Breast epithelium (tissue), 3 donors: ENCODE measurements at regions not wholly inside any gene's neighbourhood (a gene's known extent, or its start where the extent isn't known, plus 50 kb on each side); places are given as distances from the start of the nearest gene placed in this dataset.

Experiments
- CTCF ChIP-seq, 3 donors: fragments of 450-650 bp; IDR thresholded peaks; one replicate each; pipeline ENCODE4 v1.5.1; 2016 to 2017; ENCODE audit warnings: antibody characterized with exemption in 3 of 3, mild to moderate bottlenecking in 3 of 3, moderate library complexity in 3 of 3
- POLR2A ChIP-seq: fragments of 450-650 bp; IDR thresholded peaks from one replicate; pipeline ENCODE4 v1.6.1; 2016; ENCODE audit warnings: antibody characterized with exemption, mild to moderate bottlenecking, moderate library complexity

- TF ChIP-seq CTCF (IDR thresholded peaks at IDR 0.05) (no peak), POLR2A (no peak)
Observed at GRCh38 chr6:10028222-10028621, 386.7 kb downstream of the TFAP2A start.
